Aorta (tissue), 5 donors: ENCODE measurements at regions not wholly inside any gene's neighbourhood (a gene's known extent, or its start where the extent isn't known, plus 50 kb on each side); places are given as distances from the start of the nearest gene placed in this dataset.

Experiments used
- ATAC-seq: fragments of 200-7000 bp; cut with Tn5 transposase; one replicate; pipeline ENCODE4 v1.9.1; 2022; ENCODE audit warnings: moderate library complexity; ENCODE audit not compliant: low FRiP score
- DNase-seq, 2 donors: peaks; one replicate each; pipeline ENCODE4 v3.0.0-alpha.2; 2020
- H3K27ac ChIP-seq, 2 donors: one replicate each; pipeline ENCODE4 v1.5.1; 2013; ENCODE audit warnings: low read length in 2 of 2, mild to moderate bottlenecking in 2 of 2, moderate library complexity in 2 of 2, control low read depth in 1 of 2, inconsistent platforms in 1 of 2, low read depth in 1 of 2
- H3K27me3 ChIP-seq, 2 donors: one replicate each; pipeline ENCODE4 v1.6.1; 2013; ENCODE audit warnings: control low read depth in 1 of 2, low read length in 1 of 2, mild to moderate bottlenecking in 1 of 2, moderate library complexity in 1 of 2; ENCODE audit not compliant: insufficient read depth in 2 of 2, control insufficient read depth in 1 of 2
- H3K36me3 ChIP-seq, 2 donors: one replicate each; pipeline ENCODE4 v1.6.1; 2013; ENCODE audit warnings: control low read depth in 1 of 2, low read length in 1 of 2, mild to moderate bottlenecking in 1 of 2; ENCODE audit not compliant: insufficient read depth in 2 of 2, control insufficient read depth in 1 of 2
- H3K4me1 ChIP-seq, 2 donors: one replicate each; pipeline ENCODE4 v1.6.1; 2013; ENCODE audit warnings: low read length in 2 of 2, control low read depth in 1 of 2, mild to moderate bottlenecking in 1 of 2, moderate library complexity in 1 of 2; ENCODE audit not compliant: insufficient read depth in 2 of 2, control insufficient read depth in 1 of 2
- H3K4me3 ChIP-seq, 2 donors: one replicate each; pipeline ENCODE4 v1.5.1; 2013; ENCODE audit warnings: low read length in 2 of 2, control low read depth in 1 of 2, mild to moderate bottlenecking in 1 of 2
- H3K9me3 ChIP-seq: one replicate; pipeline ENCODE4 v1.6.1; 2013; ENCODE audit warnings: mild to moderate bottlenecking, low read length; ENCODE audit not compliant: control insufficient read depth
- WGBS, 2 donors: extraction: QIAGEN DNeasy Blood & Tissue Kit; methylation state at CpG; one replicate each; pipeline ENCODE4 v1.1.7; 2013; 5-methylcytosine and 5-hydroxymethylcytosine counted together
- intact Hi-C, 2 donors: fragments of 100-400 bp; cut with DNase I; formaldehyde crosslinking; loops; one replicate each; pipeline versions ENCODE4 v1.14.2 to v1.15.0; 2022
- donor health status: healthy with polysubstance abuse.
- donor health status: Bipolar disorder and iron deficiency.
- donor health status: DM: no; HTN: no; CAD: no.
- donor health status: DM: no; HTN: no; CAD: no.
- donor health status: DM: yes; HTN: yes; CAD: no.

DNA sequence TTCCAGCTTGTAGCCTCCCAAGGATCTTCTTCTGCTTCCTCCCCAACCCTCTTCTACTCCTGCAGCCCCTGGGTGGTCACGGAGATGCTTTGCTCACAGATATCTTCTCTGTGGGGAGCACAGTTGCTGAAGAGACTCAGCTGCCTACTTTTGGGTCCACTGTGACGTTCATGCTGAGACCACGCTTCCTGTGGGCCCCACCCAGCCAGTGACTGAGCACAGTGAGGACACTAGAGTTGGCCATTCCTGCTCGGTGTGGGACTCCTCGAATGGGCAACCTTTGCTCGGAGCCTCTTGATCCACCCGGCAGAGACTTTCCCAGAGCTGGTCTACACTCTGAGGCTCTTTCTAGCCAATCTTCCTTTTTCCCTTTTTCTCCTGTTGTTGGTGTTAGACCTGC lies 73.9 kb downstream of the ADRA2A start:
- Histone ChIP-seq H3K4me3 (no peak overlapping the region), H3K9me3 (no peaks in the 10 kb centered on the region), H3K4me1 (no peaks in the 10 kb centered on the region), H3K36me3 (no peaks in the 10 kb centered on the region), H3K27ac (no peak overlapping the region), H3K27me3 (no peaks in the 10 kb centered on the region)
- no peak for DNase-seq
- WGBS, 2 donors: 79 to 84% methylated on average over 7 of the region's 7 CpGs
- no peak for ATAC-seq
- intact Hi-C loops: no loop called here

DNA sequence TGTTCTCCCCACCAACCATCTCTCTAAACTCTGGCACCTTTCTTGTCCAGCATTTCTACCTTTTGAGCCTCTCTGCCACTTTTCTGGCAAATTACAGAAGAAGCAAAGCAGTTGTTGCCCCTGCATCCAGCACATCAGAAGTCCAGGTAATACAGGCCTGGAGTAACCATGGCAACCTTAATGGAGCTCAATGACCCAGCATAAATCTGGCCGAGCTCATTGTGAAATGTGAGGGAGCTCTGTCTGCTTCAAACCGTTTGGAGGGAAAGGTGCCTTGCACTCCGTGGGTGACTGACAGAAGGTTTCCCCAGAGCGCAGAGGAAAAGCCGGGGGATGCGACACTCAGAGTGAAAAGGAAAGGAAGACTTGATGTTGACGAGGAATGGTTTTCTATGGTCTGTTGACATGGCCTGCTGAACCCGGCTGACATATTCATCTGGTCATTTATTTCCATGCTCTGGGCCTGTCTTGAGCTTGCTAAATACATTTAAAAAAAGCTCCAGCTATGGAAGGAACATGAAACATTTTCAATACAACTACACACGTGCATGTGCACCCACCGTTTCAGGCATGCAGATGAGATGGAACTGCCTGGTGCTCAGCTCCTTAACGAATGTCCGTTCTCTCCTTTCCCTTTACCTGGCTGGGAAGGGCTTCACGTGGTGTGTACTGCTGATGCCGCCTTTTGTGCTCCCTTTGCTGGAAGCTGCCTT lies 74.9 kb downstream of the ADRA2A start:
- intact Hi-C loops: no loop called here
- DNase-seq (no peak), ATAC-seq (no peak)
- Histone ChIP-seq H3K27ac (no peak overlapping the region), H3K36me3 (no peaks in the 10 kb centered on the region), H3K9me3 (no peaks in the 10 kb centered on the region), H3K27me3 (no peaks in the 10 kb centered on the region), H3K4me1 (no peaks in the 10 kb centered on the region), H3K4me3 (no peak overlapping the region)
- WGBS, 2 donors: 49 to 54% methylated on average over 14 of the region's 14 CpGs

DNA sequence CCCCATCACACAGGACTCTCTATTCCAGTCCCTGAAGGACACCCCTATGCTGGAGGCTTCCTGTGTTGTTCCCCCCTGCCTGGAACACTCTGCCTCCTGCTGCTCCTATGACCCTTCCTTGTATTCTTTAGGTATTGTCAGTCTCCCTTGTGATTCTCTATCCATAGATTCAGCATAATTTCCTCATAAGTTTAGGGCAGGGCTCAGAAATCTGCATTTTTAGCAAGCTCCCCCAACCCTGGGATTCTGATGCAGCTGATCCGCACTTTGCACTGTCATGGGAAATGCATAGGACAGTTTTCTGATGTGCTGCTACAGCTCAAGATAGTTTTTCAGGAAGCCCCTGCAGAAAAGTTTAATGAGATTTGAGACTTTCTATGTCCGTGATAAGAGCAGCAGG lies 79.9 kb downstream of the ADRA2A start:
- ATAC-seq (no peak), DNase-seq (no peak)
- 82 to 83% methylated on average over 2 of the region's 2 CpGs for WGBS, 2 donors
- H3K27me3 ChIP-seq: no peaks in the 10 kb centered on the region
- no peaks in the 10 kb centered on the region for H3K4me1 ChIP-seq
- H3K4me3 ChIP-seq: no peak overlapping the region
- H3K36me3 ChIP-seq: no peaks in the 10 kb centered on the region
- H3K9me3 ChIP-seq: no peaks in the 10 kb centered on the region
- intact Hi-C loops: no loop called here
- no peak overlapping the region for H3K27ac ChIP-seq

DNA sequence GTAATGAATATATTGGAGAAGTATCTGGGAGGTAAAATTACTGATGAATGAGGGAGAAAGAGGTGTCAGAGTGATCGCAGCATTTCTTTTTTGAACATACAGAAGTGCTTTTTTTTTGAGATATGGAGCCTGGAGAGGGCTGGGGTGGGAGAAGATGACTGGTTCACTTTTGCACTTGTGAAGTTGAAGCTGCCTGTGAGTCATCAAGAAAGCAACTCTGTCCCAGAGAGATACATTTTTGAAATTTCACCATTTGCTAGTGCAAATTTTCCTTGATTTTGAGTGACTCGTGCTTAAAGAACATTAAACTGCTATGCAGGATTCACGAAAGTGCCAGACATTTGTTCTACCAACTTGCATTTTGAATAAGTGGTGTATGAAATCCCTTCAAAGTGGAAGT lies 81.8 kb downstream of the ADRA2A start:
- Histone ChIP-seq H3K4me3 (no peak overlapping the region), H3K27ac (no peak overlapping the region), H3K9me3 (no peaks in the 10 kb centered on the region), H3K4me1 (no peaks in the 10 kb centered on the region), H3K27me3 (no peaks in the 10 kb centered on the region), H3K36me3 (no peaks in the 10 kb centered on the region)
- DNase-seq (no peak), ATAC-seq (no peak)
- intact Hi-C loops: no loop called here
- WGBS, 2 donors: 61 to 77% methylated on average over 3 of the region's 3 CpGs

DNA sequence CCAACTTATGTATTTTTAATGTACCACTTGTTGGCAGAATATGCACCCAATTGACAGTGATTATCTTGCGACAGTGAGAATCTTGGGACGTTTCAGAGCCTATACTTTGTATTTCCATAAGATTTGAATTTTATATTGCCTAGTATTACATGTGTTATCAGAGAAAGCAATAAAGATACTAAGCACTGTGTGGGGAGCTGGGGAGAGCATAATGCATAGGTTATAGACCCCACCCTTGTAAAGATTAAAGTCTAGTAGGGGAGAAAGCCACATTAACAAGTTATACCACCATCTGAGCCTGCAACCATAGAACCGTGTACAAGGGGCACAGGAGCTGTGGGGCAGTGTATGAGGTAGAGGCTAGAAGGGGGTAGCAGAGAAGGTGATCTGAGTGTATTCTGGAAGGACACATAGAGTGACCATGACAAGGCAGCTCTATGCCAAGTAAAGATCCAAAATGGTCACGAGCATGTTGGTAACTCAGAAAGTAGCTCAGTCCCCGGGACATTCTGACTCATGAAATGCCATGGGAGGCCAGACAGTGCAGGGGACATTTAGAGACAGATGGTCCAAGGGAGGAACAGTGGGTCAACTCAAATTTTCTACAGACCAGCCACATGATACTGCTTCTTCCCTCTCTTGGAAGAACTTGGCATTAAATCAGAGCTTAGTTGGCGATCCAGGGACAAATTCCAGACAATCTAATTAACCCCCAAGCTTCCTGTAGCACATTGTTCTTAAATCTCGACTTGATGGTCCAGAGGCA lies 84.5 kb downstream of the ADRA2A start:
- Histone ChIP-seq H3K27ac (no peak overlapping the region), H3K36me3 (no peaks in the 10 kb centered on the region), H3K4me3 (no peak overlapping the region), H3K4me1 (no peaks in the 10 kb centered on the region), H3K9me3 (no peaks in the 10 kb centered on the region), H3K27me3 (no peaks in the 10 kb centered on the region)
- DNase-seq (no peak), ATAC-seq (no peak)
- WGBS, 2 donors: 58 to 64% methylated on average over 7 of the region's 7 CpGs
- intact Hi-C loops: no loop called here

DNA sequence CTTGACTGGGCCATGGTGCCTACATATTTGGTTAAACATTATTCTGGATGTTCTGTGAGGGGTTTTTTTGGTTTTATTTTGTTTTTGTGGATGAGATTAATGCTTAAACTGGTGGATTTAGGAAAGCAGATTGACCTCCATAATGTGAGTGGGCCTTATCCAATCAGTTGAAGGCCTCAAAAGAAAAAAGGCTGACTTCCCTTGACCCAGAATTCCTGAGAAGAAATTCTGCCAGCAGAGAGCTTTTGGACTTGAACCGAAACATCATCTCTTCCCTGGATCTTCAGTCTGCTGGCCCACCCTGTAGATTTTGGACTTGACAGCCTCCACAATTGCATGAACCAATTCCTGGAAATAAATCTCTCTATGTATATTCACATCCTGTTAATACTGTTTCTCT lies 94.4 kb downstream of the ADRA2A start:
- DNase-seq (no peak), ATAC-seq (no peak)
- WGBS, 2 donors: 73 to 88% methylated on average over 1 of the region's 1 CpG
- no peak overlapping the region for H3K27ac ChIP-seq
- intact Hi-C loops: no loop called here
- no peaks in the 10 kb centered on the region for H3K36me3 ChIP-seq
- no peaks in the 10 kb centered on the region for H3K4me1 ChIP-seq
- peaks cover 0 to 3% of the 10 kb centered on the region in 2 donors for H3K27me3 ChIP-seq
- H3K9me3 ChIP-seq: peaks cover 5% of the 10 kb centered on the region
- no peak overlapping the region for H3K4me3 ChIP-seq

DNA sequence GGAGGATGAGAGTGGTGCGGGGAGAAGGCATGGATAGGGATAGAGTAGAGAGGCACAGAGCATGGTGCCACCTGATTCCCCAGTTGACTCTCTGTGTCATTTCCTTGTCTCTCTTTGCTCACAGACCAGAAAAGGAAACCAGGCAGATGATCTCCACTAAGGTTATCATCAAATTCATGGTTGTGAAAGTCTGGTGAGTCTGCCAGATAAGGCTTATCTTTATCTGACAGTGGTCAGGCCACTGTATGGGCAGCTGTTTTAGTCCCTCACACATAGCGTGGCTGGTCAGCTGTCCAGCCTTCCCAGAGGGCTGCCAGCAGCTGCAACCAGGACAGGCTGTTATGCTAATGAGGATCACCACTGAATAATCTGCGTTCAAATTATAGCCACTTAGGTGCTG lies 99.0 kb downstream of the ADRA2A start:
- H3K36me3 ChIP-seq: no peaks in the 10 kb centered on the region
- ATAC-seq: no peak
- peaks cover 3% of the 10 kb centered on the region for H3K9me3 ChIP-seq
- DNase-seq: no peak
- H3K4me1 ChIP-seq: no peaks in the 10 kb centered on the region
- H3K27ac ChIP-seq: no peak overlapping the region
- H3K4me3 ChIP-seq: no peak overlapping the region
- intact Hi-C loops: no loop called here
- WGBS, 2 donors: 66 to 70% methylated on average over 3 of the region's 3 CpGs
- H3K27me3 ChIP-seq: no peaks in the 10 kb centered on the region

DNA sequence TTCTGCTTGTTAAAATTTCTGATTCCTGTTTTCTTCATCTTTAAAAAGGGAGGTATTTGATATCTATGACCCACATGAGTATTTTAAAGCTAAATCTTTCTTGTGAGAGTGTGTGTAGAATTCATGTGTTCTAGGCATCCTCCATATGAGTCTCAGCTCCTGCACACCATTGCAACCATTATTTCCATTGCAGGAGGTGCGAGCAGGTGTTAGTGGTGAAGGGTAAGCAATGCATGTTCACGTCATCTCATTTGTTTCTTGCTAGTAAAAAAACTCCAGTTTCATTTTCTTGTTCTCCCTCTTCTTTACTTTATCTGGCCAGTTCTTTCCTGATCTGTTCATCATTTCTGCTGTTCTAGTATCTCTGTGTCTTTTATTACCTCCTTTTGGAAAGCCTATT lies 100.5 kb downstream of the ADRA2A start:
- ATAC-seq (no peak), DNase-seq (no peak)
- H3K27me3 ChIP-seq: peaks cover 0 to 1% of the 10 kb centered on the region in 2 donors
- H3K9me3 ChIP-seq: peaks cover 3% of the 10 kb centered on the region
- no peak overlapping the region for H3K4me3 ChIP-seq
- no peak overlapping the region for H3K27ac ChIP-seq
- intact Hi-C loops: no loop called here
- 80 to 84% methylated on average over 2 of the region's 2 CpGs for WGBS, 2 donors
- H3K4me1 ChIP-seq: no peaks in the 10 kb centered on the region
- H3K36me3 ChIP-seq: no peaks in the 10 kb centered on the region

DNA sequence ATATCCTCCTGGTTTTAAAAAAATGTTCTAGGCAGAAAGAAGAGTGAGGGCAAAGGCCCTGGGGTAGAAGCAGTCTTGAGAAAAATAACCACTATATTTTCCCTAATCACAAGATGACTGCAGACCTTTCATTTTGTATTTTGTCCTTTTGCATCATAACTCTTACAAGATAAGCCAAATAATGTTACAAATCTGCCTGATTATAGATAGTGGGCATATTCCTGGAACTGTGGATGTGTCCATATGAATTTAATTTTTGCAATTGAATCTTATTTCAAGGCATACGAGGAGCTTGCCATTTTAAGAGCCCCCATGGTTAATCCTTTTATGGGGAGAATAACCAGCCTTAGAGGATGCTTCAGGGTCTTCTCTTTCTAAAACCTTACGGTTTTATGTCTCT lies 102.7 kb downstream of the ADRA2A start:
- H3K36me3 ChIP-seq: no peaks in the 10 kb centered on the region
- DNase-seq (no peak), ATAC-seq (no peak)
- H3K4me3 ChIP-seq: no peak overlapping the region
- intact Hi-C loops: no loop called here
- peaks cover 0 to 1% of the 10 kb centered on the region in 2 donors for H3K27me3 ChIP-seq
- no peak overlapping the region for H3K27ac ChIP-seq
- H3K4me1 ChIP-seq: no peaks in the 10 kb centered on the region
- 67 to 70% methylated on average over 2 of the region's 2 CpGs for WGBS, 2 donors
- peaks cover 2% of the 10 kb centered on the region for H3K9me3 ChIP-seq
